HuH-7.5 (cell line): ENCODE measurements at regions not wholly inside any gene's neighbourhood (a gene's known extent, or its start where the extent isn't known, plus 50 kb on each side); places are given as distances from the start of the nearest gene placed in this dataset.
"Not testable (repeated sequence)": the region's sequence is repeated elsewhere in the genome, so short reads cannot be mapped to it uniquely, and the experiment has no call there.

Experiments used
- DNase-seq: peaks from one replicate; pipeline ENCODE4 v3.0.0; 2011; ENCODE audit warnings: low spot score

DNA sequence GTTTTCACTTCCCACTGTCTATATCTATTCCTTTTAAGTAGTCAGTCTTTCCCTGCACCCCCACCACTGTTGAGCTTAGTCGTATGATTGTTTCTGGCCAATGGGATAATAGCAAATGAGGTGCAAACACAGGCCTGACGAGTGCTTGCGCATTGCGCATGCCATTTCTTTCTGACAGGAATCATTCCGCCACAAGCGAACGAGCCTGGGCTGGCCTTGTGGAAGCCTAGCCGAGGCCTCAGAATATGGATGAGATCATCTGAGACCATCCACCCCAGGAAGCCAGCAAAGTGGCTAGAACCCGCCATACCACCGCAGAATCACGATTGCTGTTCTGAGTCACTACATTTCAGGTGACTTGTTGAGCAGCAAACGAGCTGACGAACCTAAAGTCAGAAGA is 52.2 kb upstream of the PRL start:
- no peak for DNase-seq

DNA sequence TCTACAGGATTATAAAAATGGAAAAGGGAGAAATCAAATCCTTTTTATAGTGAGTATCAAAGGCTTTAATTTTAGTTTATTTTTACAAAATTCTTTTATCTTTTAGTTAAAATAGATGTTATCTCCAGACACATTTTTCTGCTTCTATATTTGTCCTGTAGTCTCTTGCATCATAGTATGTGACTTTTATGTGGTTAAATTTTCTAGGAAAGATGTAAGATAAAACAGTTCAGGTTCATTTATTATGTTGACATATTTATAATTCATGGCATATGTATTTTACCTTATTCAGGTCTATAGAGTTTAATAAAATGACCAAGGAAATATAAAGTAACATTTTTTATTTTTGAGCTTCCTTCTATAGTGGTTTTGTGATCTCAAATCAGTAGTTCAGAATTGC is 52.7 kb upstream of the PRL start:
- DNase-seq, result no peak

DNA sequence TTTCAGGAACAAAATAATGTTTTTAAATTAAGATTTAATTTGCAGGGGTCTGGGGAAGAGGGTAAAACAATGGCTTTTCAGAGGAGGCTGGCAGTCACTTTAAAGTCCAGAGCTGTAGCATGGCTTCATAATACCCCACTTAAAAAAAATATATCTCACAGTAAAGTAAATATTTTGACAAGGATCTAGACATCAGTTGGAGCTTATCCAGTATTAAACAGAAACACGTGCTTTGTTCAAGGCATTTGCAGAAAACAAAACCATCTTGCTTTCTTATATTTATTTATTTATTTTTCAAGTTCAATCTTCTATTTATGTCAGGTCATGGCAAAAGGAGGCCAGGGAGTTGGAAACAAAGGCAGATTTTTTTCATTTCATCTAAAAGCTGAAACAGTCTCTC is 53.3 kb upstream of the PRL start:
- DNase-seq, result no peak

DNA sequence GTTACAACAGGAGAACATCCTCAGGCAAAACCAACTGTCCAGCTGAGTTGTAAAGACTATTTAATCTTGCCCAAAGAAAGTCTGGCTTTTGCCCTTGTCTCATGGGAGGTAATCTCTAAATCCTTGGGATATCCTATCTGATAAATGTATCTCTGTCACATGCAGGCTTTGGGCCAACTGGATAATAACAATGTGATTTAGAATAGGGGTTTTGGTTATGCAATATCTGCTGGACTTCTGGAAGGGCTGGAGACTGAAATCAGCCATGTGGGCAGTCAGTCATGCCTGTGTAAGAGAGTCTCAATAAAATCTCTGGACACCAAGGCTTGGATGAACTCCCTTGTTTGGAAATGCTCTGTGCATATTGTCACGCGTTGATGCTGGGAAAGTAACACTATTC is 56.3 kb upstream of the PRL start:
- no peak for DNase-seq

DNA sequence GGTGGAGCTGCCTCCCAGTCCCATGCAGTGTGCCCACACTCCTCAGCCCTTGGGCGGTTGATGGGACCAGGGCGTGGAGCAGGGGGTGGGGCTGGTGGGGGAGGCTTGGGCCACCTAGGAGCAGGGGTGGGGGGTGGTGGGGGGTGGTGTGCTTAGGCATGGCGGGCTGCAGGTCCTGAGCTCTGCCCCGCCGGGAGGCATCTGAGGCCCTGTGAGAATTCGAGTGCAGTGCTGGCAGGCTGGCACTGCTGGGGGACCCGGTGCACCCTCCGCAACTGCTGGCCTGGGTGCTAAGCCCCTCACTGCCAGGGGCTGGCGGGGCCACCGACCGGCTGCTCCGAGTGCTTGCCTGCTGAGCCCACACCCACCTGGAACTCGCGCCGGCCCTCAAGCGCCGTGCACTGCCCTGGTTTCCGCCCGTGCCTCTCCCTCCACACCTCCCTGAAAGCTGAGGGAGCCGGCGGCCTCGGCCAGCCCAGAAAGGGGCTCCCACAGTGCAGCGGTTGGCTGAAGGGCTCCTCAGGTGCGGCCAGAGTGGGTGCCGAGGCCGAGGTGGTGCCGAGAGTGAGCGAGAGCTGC is 59.6 kb upstream of the PRL start:
- DNase-seq, result no peak

DNA sequence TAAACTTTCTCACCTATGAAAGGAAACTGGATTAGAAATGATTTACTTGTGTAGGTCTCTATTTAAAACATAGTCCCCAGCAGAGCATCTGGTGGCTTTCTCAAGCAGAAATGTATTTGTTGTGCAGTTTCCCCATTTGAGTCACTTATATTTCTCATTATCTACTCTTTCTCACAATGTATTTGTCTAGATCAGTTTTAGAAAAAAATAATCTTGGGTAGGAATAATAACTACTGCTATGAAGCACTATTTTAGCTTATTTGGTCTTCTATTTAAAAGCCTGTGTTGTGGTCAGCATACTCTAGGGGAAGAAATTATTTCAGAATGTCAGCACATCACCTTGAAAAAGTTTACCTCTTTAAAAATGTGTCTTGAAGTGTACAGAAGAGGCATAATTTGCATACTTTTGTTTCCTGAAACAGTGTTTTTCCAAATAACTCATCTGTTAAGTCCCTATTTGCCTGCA is 60.9 kb upstream of the PRL start:
- no peak for DNase-seq

DNA sequence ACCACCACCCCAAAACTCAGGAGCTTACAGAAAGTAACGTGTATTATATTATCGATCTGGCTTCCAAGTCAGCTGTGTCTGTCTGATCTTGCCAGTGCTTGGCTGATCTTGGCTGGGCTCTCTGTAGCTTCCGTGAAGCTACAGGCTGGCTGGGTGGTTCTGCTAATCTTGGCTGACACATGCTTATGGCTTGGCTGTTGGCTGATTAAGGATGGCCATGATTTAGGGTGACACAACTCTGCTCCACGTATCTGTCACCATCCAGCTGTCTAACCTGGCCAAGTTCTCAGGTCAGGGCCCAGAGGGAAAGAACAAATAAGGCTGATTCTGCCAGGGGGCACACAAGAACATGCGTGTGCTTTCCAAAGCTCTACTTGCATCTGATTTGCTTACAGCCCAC is 64.7 kb upstream of the PRL start:
- DNase-seq, result no peak

DNA sequence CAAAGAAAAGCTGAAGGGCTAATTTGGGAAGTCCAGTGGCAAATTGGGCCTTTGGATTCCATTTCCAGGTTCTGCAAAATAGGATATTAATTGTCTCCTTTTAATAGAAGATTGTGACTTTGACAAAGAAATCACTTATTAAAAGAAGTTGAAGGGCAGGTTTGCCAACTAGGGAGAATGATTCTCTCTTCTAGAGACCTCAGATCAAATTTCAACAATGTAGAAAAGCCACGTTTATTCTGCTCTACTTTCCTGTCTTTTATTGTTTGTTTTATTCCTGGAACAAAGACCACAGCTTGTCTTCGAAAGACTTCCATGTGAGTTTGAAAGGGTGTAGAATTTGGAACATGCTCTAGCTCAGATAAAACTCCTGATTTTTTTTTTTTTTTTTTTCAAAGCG is 65.5 kb upstream of the PRL start:
- no peak for DNase-seq

DNA sequence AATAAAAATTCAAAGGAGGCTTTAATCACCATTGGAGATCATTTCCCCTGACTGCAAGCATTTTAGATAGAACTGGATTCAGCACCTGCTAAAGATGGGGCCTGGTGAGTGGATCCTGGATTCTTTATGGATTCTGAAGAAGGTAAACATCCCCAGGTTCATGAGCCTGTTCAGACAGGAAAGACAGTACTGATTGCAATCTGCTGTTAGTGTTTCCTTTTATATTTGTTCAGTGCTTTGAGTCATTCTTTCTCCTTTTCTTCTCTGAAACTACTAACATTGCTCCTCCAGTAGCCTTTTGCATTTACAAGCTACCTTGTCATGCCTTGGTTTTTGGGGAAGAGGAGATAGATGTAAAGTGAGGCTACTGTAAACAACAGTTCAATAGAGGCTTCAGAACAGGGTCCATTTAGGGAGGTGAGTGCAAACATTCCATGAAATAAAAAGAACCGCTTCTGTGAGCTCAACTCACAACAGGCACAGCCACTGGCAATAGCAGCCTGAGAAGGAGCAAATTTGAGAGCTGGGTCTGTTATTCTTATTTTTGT is 66.4 kb upstream of the PRL start:
- DNase-seq, result no peak

DNA sequence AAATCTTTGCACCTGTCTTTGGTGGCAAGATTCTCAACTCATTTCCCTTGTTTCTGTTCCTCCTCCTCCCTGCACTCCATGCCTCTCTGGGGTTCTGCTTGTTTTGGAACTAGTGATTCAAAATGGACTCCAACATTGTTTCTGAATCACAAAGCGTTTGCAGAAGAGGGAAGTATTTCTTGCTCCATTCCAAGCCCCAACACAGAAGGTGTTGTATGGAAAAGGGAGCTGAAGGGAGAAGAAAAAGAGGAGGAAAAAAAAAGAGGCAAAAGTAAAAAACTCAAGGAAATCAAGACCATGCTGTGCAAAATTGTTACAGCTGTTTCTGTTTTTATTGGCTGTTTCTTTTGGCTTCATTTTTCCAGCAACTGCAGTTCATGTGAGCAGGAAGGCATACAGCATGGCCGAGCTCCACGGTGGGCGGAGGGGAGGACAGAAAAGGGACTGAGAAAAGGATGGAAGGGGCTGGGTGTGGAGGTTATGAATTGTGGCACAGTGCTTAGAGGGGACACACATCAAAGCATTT is 66.9 kb upstream of the PRL start:
- DNase-seq, result no peak

DNA sequence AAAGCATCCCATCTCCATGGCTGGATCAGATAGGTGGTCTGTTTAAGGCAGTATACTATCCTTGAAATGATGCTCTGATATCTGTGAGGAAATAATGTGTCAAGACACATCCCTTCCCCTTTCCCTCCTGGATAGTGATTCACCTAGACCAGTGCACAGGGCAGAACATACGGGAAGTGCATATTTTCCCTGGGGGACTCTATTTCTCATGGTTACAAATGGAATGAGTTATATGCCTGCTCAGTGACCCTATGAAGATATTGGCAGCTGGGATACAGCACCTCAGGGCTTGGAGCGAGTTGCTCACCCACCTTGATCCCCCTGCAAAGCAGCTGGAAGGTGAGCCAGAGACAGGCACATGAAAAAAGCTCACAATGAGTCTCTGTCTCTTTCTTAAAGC is 67.5 kb upstream of the PRL start:
- no peak for DNase-seq

DNA sequence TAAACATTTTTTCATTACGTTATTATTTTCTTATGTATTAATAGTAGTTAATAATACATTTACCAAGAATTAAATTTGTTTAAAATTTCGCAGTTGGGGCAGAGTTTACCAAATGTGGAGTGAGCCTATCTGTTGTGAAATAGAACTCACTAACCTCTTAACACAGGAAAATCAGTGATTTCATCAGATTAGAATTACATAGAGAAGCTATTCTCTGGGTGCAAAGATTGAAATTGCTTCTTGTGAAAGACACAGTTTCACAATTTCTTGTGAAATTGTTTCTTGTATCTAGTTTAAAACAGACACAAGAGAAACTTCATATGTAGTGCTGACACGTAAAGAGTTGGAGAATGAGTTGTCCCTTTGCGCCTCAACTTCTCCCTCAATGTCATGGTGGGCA is 69.4 kb upstream of the PRL start:
- no peak for DNase-seq

DNA sequence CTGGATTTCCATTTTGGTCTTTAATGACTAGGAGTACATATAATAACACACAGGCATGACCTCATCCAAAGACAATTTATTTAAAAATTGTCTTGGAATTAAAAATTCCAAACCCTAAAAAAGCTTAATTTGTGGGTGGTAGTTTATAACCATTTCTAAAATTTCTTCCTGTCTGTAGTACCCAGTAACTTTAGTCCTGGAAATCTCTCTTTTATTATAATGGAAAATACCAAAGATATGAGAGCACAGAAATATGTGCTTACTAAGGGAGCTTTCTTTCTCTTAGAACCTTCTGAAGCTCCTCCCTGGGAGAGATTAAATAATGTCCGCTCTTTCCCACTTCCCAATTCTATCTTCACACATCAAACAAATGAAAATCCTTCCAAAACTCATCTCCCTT is 70.5 kb upstream of the PRL start:
- no peak for DNase-seq

DNA sequence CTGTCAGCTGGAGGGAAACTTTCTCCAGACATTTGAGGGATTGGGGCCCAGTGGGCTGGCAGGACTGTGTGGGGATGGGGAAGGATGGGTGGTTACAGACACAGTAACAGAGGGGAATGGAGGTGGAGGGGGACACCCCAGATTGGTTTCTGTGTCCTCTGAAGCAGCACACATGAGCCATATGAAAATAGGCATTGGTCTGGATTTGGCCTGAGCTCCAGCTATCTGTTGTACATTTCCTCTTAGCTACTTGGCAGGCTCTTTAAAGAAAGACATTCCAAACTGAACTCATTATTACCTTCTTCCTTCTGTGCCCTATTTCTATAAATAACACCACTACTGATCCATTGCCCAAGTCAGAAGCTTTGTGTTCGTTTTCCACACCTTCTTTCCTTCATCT is 72.0 kb upstream of the PRL start:
- DNase-seq, result no peak

DNA sequence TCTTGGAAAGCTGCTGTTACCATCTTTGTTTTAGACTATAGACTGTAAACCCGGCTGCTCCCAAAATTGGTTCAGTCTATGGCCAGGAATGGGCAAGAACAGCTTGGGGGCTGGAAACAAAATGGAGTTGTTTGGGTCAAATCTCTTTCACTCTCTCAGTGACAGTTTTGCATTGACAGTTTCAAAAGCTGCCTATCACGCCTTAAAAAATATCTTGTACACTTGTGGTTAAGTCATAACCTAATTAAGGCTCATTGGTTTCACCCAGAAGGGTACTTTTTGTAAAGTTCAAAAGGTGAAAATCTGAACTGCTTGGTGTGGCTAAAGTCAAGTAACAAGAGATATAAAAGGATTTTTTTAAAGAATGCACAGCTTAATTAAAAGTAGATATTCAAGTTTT is 76.1 kb upstream of the PRL start:
- no peak for DNase-seq

DNA sequence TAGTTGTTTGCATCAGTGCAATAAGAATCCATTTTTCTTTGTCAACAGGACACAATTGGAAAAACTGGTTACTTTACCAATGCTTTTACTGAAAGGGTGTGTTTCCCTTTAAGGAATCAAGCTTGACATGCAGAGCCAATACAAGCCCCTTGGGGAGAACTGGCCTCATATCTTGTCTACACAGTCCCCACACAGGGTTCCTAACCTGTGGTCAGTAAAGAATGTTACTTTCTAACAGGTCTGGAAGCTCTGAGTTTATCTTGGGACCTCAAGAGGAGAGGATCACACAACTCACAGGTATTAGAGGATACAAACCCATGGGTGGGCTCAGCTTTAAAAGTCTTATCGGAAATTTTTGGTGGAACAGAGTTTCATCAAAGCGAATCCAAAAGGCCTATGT is 78.1 kb upstream of the PRL start:
- not testable (repeated sequence) for DNase-seq

DNA sequence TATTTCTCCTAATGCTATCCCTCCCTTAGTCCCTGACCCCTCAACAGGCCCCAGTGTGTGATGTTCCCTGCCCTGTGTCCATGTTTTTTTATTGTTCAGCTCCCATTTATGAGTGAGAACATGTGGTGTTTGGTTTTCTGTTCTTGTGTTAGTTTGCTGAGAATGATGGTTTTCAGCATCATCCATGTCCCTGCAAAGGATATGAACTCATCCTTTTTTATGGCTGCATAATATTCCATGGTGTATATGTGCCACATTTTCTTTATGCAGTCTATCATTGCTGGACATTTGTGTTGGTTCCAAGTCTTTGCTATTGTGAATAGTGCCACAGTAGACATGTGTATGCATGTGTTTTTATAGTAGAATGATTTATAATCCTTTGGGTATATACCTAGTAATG is 79.5 kb upstream of the PRL start:
- not testable (repeated sequence) for DNase-seq

DNA sequence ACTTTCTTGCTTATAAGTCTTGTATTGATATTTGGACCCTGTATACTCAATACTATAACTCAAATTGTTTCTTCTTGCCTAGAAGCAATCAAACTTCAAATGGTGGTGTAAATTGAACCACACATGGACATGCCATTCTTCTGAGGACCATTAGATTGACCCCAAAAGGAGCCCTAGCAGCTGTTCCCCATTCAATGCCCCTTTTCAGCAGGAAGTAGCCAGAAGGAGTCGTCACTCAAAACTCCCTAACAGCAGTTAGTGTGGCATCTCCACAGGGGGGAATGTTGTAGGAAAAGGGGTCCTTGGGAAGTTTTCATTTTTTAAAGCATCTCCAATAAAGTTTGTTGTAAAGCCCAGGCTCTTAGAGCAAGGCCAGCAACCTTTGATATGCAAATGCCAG is 81.7 kb upstream of the PRL start:
- not testable (repeated sequence) for DNase-seq

DNA sequence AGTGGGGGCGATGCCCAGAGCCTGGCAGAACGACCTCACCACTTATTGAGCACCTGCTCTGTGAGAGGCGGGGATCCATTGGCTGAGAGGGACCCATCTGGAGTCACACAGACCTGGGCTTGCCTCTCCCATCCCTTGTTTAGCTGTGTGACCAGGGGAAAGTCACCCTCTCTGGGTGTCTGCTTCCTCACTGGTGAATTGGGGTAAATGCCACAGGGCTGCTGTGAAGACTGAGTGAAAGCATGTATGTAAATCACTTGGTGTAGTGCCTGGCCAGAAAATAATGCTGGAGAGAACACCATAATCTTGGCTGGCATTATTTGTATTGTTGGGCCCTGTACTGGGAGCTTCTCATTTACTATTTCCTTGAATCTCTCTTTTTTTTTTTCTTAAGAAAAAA is 83.4 kb upstream of the PRL start:
- DNase-seq, result no peak

DNA sequence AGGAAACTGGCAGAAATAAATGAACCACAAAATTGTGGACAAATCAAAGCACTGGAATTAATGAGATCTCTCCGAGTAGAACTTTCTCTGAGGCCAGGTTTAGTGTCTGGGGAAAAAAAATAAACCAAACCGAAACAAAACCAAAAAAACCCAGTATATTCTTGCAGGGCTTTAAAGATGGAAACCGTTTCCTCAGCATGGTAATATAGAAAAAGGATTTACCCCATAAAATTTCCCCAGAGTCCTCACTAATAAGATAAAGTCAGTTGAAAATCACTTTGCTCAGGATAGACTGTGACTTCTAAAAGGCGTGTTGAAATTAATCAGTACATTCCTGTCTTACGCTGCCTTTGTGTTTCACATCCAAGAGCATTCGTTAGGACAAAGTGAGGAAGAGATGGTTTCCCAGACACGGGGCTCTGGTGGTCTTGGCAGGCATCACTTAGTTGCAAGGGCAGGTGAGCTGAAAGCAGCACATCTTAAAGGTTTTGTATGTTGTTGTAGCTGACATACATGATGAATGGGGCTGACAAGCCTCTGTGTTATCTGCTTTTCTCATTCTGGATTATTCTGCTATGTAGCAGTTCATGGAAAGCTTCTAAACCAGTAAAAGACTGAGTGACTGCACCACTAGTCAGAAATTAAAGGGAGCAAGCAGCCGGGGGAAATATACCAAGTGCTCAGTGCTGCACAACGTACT is 85.2 kb upstream of the PRL start:
- no peak for DNase-seq

DNA sequence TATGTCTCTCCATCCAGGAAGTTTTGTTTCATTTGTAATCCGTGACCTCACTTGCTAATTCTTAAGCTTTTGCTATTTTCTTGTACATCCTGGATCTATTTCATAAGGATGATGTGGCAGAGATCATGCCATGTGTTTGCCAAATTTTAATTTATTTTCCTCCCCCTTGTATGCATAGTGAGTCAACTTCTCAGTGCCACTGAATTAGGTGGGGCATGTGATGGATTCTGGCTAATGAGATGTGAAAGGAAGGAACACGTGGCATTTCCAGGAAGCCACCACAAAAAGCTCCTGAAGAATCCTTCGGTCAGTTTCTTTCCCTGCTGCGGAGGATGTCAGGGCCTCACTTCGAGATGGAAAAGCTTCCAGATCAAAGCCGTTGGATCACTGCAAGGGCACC is 86.2 kb upstream of the PRL start:
- DNase-seq, result no peak

DNA sequence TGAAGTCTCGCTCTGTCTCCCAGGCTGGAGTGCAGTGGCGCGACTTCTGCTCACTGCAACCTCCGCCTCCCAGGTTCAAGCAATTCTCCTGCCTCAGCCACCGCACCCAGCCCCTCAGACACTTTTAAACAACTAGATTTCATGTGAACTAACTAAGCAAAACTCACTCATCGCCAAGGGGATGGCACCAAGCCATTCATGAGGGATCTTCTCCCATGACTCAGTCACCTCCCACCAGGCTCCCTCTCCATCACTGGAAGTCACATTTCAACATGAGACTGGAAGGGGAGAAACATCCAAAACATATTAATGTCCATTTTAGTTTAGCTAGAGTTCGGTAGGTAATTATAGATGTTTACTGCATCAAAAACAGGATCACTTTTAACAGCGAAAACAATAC is 95.9 kb upstream of the PRL start:
- DNase-seq, result no peak

DNA sequence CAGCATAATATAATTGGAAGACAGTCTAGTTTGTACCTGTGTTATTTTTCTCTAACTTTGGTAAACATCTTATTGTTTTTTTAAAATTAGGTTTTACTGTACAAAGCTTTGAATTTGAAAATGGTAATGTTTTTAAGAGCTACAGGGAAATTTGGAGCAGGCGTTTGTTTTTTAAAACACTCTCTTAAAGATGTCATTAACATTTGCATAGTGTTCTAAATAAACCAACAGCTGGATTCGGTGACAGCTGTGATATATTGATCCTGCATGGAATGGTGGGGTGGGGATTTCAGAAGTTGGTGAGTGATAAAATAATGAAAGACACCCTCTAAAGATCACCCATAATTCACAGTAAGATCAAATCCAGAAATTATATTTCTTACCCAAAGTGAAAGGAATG is 97.9 kb upstream of the PRL start:
- DNase-seq, result no peak

DNA sequence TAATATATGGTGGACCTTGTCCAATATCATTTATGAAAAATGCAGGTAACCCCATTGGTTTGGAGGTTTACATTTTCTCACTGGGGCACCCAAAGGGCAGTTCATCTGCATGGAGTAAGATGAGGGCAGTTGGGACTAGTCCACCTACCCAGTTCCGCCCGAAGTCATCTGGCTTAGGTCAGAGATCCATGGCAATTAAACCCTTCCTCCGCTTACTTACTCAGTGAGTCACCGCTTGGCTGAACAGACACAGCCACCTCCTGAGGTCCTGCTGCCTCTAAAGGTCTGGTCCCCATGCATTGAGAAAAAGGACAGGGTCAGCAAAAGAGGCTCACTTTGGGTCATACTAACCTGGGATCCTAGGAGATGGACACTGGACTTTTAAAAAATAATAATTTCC is 102.9 kb upstream of the PRL start:
- no peak for DNase-seq
